Thymus (tissue), 11 donors: ENCODE measurements at regions not wholly inside any gene's neighbourhood (a gene's known extent, or its start where the extent isn't known, plus 50 kb on each side); places are given as distances from the start of the nearest gene placed in this dataset.

Experiments
- DNase-seq, 9 donors: peaks; one replicate each; pipeline ENCODE4 v3.0.0-alpha.2; 2013; ENCODE audit warnings: low spot score in 9 of 9, low read depth in 6 of 9, missing footprints in 1 of 9
- H3K27ac ChIP-seq, 2 donors: one replicate each; pipeline ENCODE4 v1.5.1; 2013; ENCODE audit warnings: control low read depth in 1 of 2, low read depth in 1 of 2, low read length in 1 of 2, mild to moderate bottlenecking in 1 of 2, moderate library complexity in 1 of 2
- H3K27me3 ChIP-seq, 2 donors: one replicate each; pipeline ENCODE4 v1.5.1; 2013; ENCODE audit warnings: low read length in 1 of 2; ENCODE audit not compliant: control insufficient read depth in 2 of 2, insufficient read depth in 1 of 2
- H3K36me3 ChIP-seq, 2 donors: one replicate each; pipeline ENCODE4 v1.5.1; 2013; ENCODE audit warnings: low read length in 1 of 2, mild to moderate bottlenecking in 1 of 2, moderate library complexity in 1 of 2; ENCODE audit not compliant: control insufficient read depth in 2 of 2, insufficient read depth in 2 of 2
- H3K4me1 ChIP-seq, 2 donors: one replicate each; pipeline ENCODE4 v1.5.1; 2013; ENCODE audit warnings: low read length in 2 of 2; ENCODE audit not compliant: control insufficient read depth in 2 of 2, insufficient read depth in 2 of 2
- H3K4me3 ChIP-seq, 2 donors: one replicate each; pipeline ENCODE4 v1.5.1; 2013; ENCODE audit warnings: low read length in 2 of 2, control low read depth in 1 of 2, mild to moderate bottlenecking in 1 of 2
- H3K9me3 ChIP-seq, 2 donors: one replicate each; pipeline ENCODE4 v1.5.1; 2013; ENCODE audit warnings: low read length in 1 of 2, mild to moderate bottlenecking in 1 of 2; ENCODE audit not compliant: control insufficient read depth in 2 of 2, insufficient read depth in 1 of 2
- WGBS: extraction: QIAGEN DNeasy Blood & Tissue Kit; methylation state at CpG from one replicate; pipeline ENCODE4 v1.1.7; 2013; 5-methylcytosine and 5-hydroxymethylcytosine counted together
- donor health status: healthy.

DNA sequence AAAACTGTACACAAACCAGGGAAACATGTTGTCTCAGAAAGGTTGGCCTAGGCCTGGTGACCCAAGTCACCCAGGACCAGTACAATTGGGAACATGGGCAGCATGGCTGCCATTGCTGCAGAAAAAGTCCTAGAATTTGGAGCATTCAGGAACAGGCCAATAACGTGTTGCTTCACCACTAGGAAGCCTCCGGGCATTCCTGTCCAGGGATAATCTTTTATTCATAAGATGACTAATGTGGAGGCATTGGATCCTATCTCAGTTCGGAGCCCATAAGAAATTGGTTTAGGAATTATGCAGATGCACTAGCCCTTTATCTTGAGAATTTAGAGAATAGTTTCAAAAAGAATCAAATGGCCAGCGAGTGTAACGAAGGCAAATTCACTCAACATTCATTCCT lies 242.8 kb upstream of the NDST4 start:
- Histone ChIP-seq H3K9me3 (peaks cover 0 to 11% of the 10 kb centered on the region in 2 donors), H3K4me1 (no peaks in the 10 kb centered on the region), H3K27ac (no peak overlapping the region), H3K36me3 (no peaks in the 10 kb centered on the region), H3K4me3 (no peak overlapping the region), H3K27me3 (no peaks in the 10 kb centered on the region)
- no peak for DNase-seq
- 95% methylated on average over 5 of the region's 5 CpGs for WGBS

DNA sequence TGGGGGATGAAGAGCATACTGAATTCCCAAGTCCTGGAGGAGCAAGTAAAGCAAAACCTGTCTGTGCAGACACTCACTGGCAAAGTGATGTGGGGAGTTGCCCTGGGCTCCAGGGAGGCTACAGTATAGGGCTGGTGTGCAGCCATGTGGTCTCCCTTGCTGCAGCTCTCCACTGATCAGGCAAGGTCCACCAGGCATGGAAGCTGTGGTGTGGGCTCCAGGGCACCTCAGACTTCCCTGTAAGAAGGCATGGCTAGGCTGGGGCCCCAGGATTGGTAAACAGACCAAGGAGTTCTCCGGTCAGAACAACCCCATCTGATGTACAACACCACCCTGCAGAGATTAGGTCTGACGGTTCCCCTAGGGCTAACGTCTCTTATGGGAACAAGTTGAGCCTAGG lies 241.9 kb upstream of the NDST4 start:
- WGBS = 98% methylated on average over 3 of the region's 3 CpGs

GRCh38 chr4:115353370-115353769 lies 239.9 kb upstream of the NDST4 start:
- Histone ChIP-seq H3K36me3 (no peaks in the 10 kb centered on the region), H3K27me3 (no peaks in the 10 kb centered on the region), H3K27ac (no peak overlapping the region), H3K4me3 (no peak overlapping the region), H3K4me1 (no peaks in the 10 kb centered on the region), H3K9me3 (peaks cover 0 to 11% of the 10 kb centered on the region in 2 donors)
- DNase-seq = no peak
- WGBS = 98% methylated on average over 1 of the region's 1 CpG

More for the DNA sequence above, 241.9 kb upstream of the NDST4 start:
- no peaks in the 10 kb centered on the region for H3K4me1 ChIP-seq
- peaks cover 0 to 11% of the 10 kb centered on the region in 2 donors for H3K9me3 ChIP-seq
- H3K4me3 ChIP-seq = no peak overlapping the region
- DNase-seq = no peak
- H3K27ac ChIP-seq = no peak overlapping the region
- no peaks in the 10 kb centered on the region for H3K27me3 ChIP-seq
- no peaks in the 10 kb centered on the region for H3K36me3 ChIP-seq

GRCh38 chr4:115343171-115343570 lies 229.8 kb upstream of the NDST4 start:
- Histone ChIP-seq H3K9me3 (no peaks in the 10 kb centered on the region), H3K27ac (no peak overlapping the region), H3K36me3 (no peaks in the 10 kb centered on the region), H3K4me3 (no peak overlapping the region), H3K27me3 (no peaks in the 10 kb centered on the region), H3K4me1 (no peaks in the 10 kb centered on the region)
- DNase-seq = no peak

- H3K4me3 ChIP-seq = no peak overlapping the region
- H3K9me3 ChIP-seq = no peaks in the 10 kb centered on the region
- no peaks in the 10 kb centered on the region for H3K27me3 ChIP-seq
- H3K4me1 ChIP-seq = no peaks in the 10 kb centered on the region
- DNase-seq = no peak
- H3K27ac ChIP-seq = no peak overlapping the region
- 82% methylated on average over 4 of the region's 4 CpGs for WGBS
- no peaks in the 10 kb centered on the region for H3K36me3 ChIP-seq
Measured at GRCh38 chr4:115334736-115335411, 221.5 kb upstream of the NDST4 start.

- H3K4me3 ChIP-seq = no peak overlapping the region
Measured at GRCh38 chr4:115332078-115332477, 218.7 kb upstream of the NDST4 start.

GRCh38 chr4:115331241-115331640 lies 217.8 kb upstream of the NDST4 start:
- WGBS = 98% methylated on average over 2 of the region's 2 CpGs
- no peaks in the 10 kb centered on the region for H3K9me3 ChIP-seq
- H3K27ac ChIP-seq = no peak overlapping the region
- no peaks in the 10 kb centered on the region for H3K36me3 ChIP-seq
- H3K27me3 ChIP-seq = no peaks in the 10 kb centered on the region
- no peak overlapping the region for H3K4me3 ChIP-seq
- no peaks in the 10 kb centered on the region for H3K4me1 ChIP-seq
- DNase-seq = no peak

More at GRCh38 chr4:115332078-115332477, 218.7 kb upstream of the NDST4 start:
- Histone ChIP-seq H3K9me3 (no peaks in the 10 kb centered on the region), H3K36me3 (no peaks in the 10 kb centered on the region), H3K4me1 (no peaks in the 10 kb centered on the region), H3K27ac (no peak overlapping the region), H3K27me3 (no peaks in the 10 kb centered on the region)
- no peak for DNase-seq
- 96% methylated on average over 1 of the region's 1 CpG for whole genome bisulfite sequencing

DNA sequence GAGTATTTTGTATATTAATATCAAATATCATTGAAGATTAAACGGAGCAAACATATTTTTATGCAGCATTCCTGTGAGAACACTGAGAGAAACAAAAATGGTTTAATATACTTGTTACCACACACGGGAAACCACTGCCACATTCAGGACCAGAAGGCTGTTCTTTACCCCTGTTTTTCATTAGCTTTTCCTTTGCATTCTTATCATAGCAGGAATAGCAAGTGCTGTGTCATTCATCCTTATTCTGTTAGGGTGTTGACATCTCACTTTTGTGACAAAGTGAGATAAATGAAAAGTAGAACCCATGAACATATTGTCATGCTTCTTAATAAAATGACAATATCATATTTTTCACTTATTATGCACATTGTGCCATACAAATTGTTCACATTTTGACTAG lies 212.4 kb upstream of the NDST4 start:
- DNase-seq = no peak
- 5% methylated on average over 2 of the region's 2 CpGs for WGBS
- Histone ChIP-seq H3K36me3 (no peaks in the 10 kb centered on the region), H3K4me1 (no peaks in the 10 kb centered on the region), H3K9me3 (no peaks in the 10 kb centered on the region), H3K27me3 (no peaks in the 10 kb centered on the region), H3K27ac (no peak overlapping the region), H3K4me3 (no peak overlapping the region)

- H3K9me3 ChIP-seq = no peaks in the 10 kb centered on the region
- no peak for DNase-seq
- no peaks in the 10 kb centered on the region for H3K36me3 ChIP-seq
- H3K4me3 ChIP-seq = no peak overlapping the region
- H3K27ac ChIP-seq = no peak overlapping the region
- H3K27me3 ChIP-seq = no peaks in the 10 kb centered on the region
- no peaks in the 10 kb centered on the region for H3K4me1 ChIP-seq
- 53% methylated on average over 4 of the region's 4 CpGs for WGBS
Measured at GRCh38 chr4:115323106-115323707, 209.8 kb upstream of the NDST4 start.
